Activated CD4-positive, alpha-beta T cell treated with anti-CD3 and anti-CD28 coated beads, Interleukin-2, amount 10 ng/mL, durations not matched to agents 7 days and 5 days (primary cell): ENCODE measurements at regions not wholly inside any gene's neighbourhood (a gene's known extent, or its start where the extent isn't known, plus 50 kb on each side); places are given as distances from the start of the nearest gene placed in this dataset.
"Not testable (repeated sequence)": the region's sequence is repeated elsewhere in the genome, so short reads cannot be mapped to it uniquely, and the experiment has no call there.

Experiments used
- CTCF ChIA-PET: fragments of 350-600 bp; sonication (Branson Sonifier 250); formaldehyde crosslinking; loops from one replicate; lab custom pipeline; 2021; ENCODE audit warnings: antibody characterized with exemption; lab: Charles Lee
- POLR2A ChIA-PET: fragments of 350-600 bp; sonication (Branson Sonifier 250); formaldehyde crosslinking; loops from one replicate; lab custom pipeline; 2021; ENCODE audit warnings: antibody characterized with exemption; lab: Charles Lee
- DNase-seq: peaks from one replicate; pipeline ENCODE4 v3.0.0-alpha.2; 2020
- H3K27ac Mint-ChIP-seq: one replicate; pipeline ENCODE4 v1.8.0; 2021; ENCODE audit warnings: mild to moderate bottlenecking, moderate library complexity, mixed read lengths
- H3K27me3 Mint-ChIP-seq: one replicate; pipeline ENCODE4 v1.8.0; 2021; ENCODE audit warnings: mixed read lengths
- H3K36me3 Mint-ChIP-seq: one replicate; pipeline ENCODE4 v1.8.0; 2021; ENCODE audit warnings: low read depth, mixed read lengths
- H3K4me1 Mint-ChIP-seq: one replicate; pipeline ENCODE4 v1.8.0; 2021; ENCODE audit warnings: mixed read lengths
- H3K4me3 Mint-ChIP-seq: one replicate; pipeline ENCODE4 v1.8.0; 2021; ENCODE audit warnings: mild to moderate bottlenecking, moderate library complexity, mixed read lengths
- H3K9me3 Mint-ChIP-seq: one replicate; pipeline ENCODE4 v1.8.0; 2021; ENCODE audit warnings: mixed read lengths

- H3K9me3 Mint-ChIP-seq, result peaks cover 8% of the 10 kb centered on the region
- no peak for DNase-seq
- no peaks in the 10 kb centered on the region for H3K4me1 Mint-ChIP-seq
- H3K4me3 Mint-ChIP-seq, result no peak overlapping the region
- no peak overlapping the region for H3K27ac Mint-ChIP-seq
- no peaks in the 10 kb centered on the region for H3K27me3 Mint-ChIP-seq
- H3K36me3 Mint-ChIP-seq, result no peaks in the 10 kb centered on the region
- ChIA-PET POLR2A (interaction anchor here (0.6 kb wide), 1 partner anchor 974 kb away, joined by 3 read pairs; no protein-coding TSS in a partner anchor), CTCF (no interaction called here)
Measured at GRCh38 chr16:7278636-7279035, 54.0 kb upstream of the RBFOX1 start.

GRCh38 chr16:7272567-7273158 lies 60.0 kb upstream of the RBFOX1 start:
- DNase-seq, result no peak
- no peak overlapping the region for H3K4me3 Mint-ChIP-seq
- no peaks in the 10 kb centered on the region for H3K36me3 Mint-ChIP-seq
- POLR2A ChIA-PET, result no interaction called here
- H3K4me1 Mint-ChIP-seq, result no peaks in the 10 kb centered on the region
- H3K9me3 Mint-ChIP-seq, result peaks cover 4% of the 10 kb centered on the region
- H3K27ac Mint-ChIP-seq, result no peak overlapping the region
- no peaks in the 10 kb centered on the region for H3K27me3 Mint-ChIP-seq
- CTCF ChIA-PET, result no interaction called here

- no peaks in the 10 kb centered on the region for H3K36me3 Mint-ChIP-seq
- H3K9me3 Mint-ChIP-seq, result peaks cover 6% of the 10 kb centered on the region
- H3K4me1 Mint-ChIP-seq, result no peaks in the 10 kb centered on the region
- CTCF ChIA-PET, result interaction anchor here (0.6 kb wide), 1 partner anchor 14 kb away, joined by 3 read pairs; no protein-coding TSS in a partner anchor
- no peak overlapping the region for H3K27ac Mint-ChIP-seq
- POLR2A ChIA-PET, result no interaction called here
- H3K4me3 Mint-ChIP-seq, result no peak overlapping the region
- no peak for DNase-seq
- no peaks in the 10 kb centered on the region for H3K27me3 Mint-ChIP-seq
Measured at GRCh38 chr16:7271486-7271885, 61.2 kb upstream of the RBFOX1 start.

- Mint-ChIP-seq H3K27me3 (no peaks in the 10 kb centered on the region), H3K4me3 (no peak overlapping the region), H3K36me3 (no peaks in the 10 kb centered on the region), H3K4me1 (no peaks in the 10 kb centered on the region), H3K9me3 (peaks cover 6% of the 10 kb centered on the region), H3K27ac (no peak overlapping the region)
- no peak for DNase-seq
- POLR2A ChIA-PET, result no interaction called here
- CTCF ChIA-PET, result no interaction called here
Measured at GRCh38 chr16:7270823-7271222, 61.8 kb upstream of the RBFOX1 start.

- Mint-ChIP-seq H3K36me3 (no peaks in the 10 kb centered on the region), H3K27me3 (no peaks in the 10 kb centered on the region), H3K4me3 (no peak overlapping the region), H3K9me3 (peaks cover 8% of the 10 kb centered on the region), H3K27ac (no peak overlapping the region), H3K4me1 (no peaks in the 10 kb centered on the region)
- POLR2A ChIA-PET, result no interaction called here
- CTCF ChIA-PET, result no interaction called here
- DNase-seq, result no peak
Measured at GRCh38 chr16:7270006-7270405, 62.6 kb upstream of the RBFOX1 start.

GRCh38 chr16:7268182-7268581 lies 64.5 kb upstream of the RBFOX1 start:
- no peaks in the 10 kb centered on the region for H3K36me3 Mint-ChIP-seq
- H3K27me3 Mint-ChIP-seq, result no peaks in the 10 kb centered on the region
- no peak overlapping the region for H3K4me3 Mint-ChIP-seq
- no peak overlapping the region for H3K27ac Mint-ChIP-seq
- peaks cover 8% of the 10 kb centered on the region for H3K9me3 Mint-ChIP-seq
- ChIA-PET CTCF (no interaction called here), POLR2A (no interaction called here)
- no peaks in the 10 kb centered on the region for H3K4me1 Mint-ChIP-seq
- DNase-seq, result no peak

- ChIA-PET CTCF (no interaction called here), POLR2A (no interaction called here)
- H3K36me3 Mint-ChIP-seq, result no peaks in the 10 kb centered on the region
- H3K4me1 Mint-ChIP-seq, result no peaks in the 10 kb centered on the region
- H3K27ac Mint-ChIP-seq, result no peak overlapping the region
- no peak overlapping the region for H3K4me3 Mint-ChIP-seq
- no peak for DNase-seq
- no peaks in the 10 kb centered on the region for H3K27me3 Mint-ChIP-seq
- peaks cover 2% of the 10 kb centered on the region for H3K9me3 Mint-ChIP-seq
Measured at GRCh38 chr16:7257016-7257415, 75.6 kb upstream of the RBFOX1 start.

GRCh38 chr16:7246578-7246977 lies 86.1 kb upstream of the RBFOX1 start:
- Mint-ChIP-seq H3K27me3 (no peaks in the 10 kb centered on the region), H3K4me1 (no peaks in the 10 kb centered on the region), H3K9me3 (no peaks in the 10 kb centered on the region), H3K4me3 (no peak overlapping the region), H3K36me3 (no peaks in the 10 kb centered on the region), H3K27ac (no peak overlapping the region)
- no peak for DNase-seq
- ChIA-PET CTCF (no interaction called here), POLR2A (no interaction called here)

- Mint-ChIP-seq H3K27me3 (no peaks in the 10 kb centered on the region), H3K9me3 (peaks cover 3% of the 10 kb centered on the region), H3K4me3 (no peak overlapping the region), H3K4me1 (no peaks in the 10 kb centered on the region), H3K36me3 (no peaks in the 10 kb centered on the region), H3K27ac (no peak overlapping the region)
- DNase-seq, result no peak
- CTCF ChIA-PET, result interaction anchor here (1.2 kb wide), 1 partner anchor 10 kb away, joined by 3 read pairs; no protein-coding TSS in a partner anchor
- POLR2A ChIA-PET, result no interaction called here
Measured at GRCh38 chr16:7239547-7239946, 93.1 kb upstream of the RBFOX1 start.

- H3K4me3 Mint-ChIP-seq, result no peak overlapping the region
- CTCF ChIA-PET, result no interaction called here
- H3K9me3 Mint-ChIP-seq, result peaks cover 5% of the 10 kb centered on the region
- no peak overlapping the region for H3K27ac Mint-ChIP-seq
- no peak for DNase-seq
- no peaks in the 10 kb centered on the region for H3K4me1 Mint-ChIP-seq
- POLR2A ChIA-PET, result no interaction called here
- H3K36me3 Mint-ChIP-seq, result no peaks in the 10 kb centered on the region
- no peaks in the 10 kb centered on the region for H3K27me3 Mint-ChIP-seq
Measured at GRCh38 chr16:7236824-7237410, 95.7 kb upstream of the RBFOX1 start.

GRCh38 chr16:7233975-7234374 lies 98.7 kb upstream of the RBFOX1 start:
- Mint-ChIP-seq H3K4me1 (no peaks in the 10 kb centered on the region), H3K27me3 (no peaks in the 10 kb centered on the region), H3K9me3 (peaks cover 5% of the 10 kb centered on the region), H3K27ac (no peak overlapping the region), H3K36me3 (no peaks in the 10 kb centered on the region), H3K4me3 (no peak overlapping the region)
- ChIA-PET CTCF (no interaction called here), POLR2A (no interaction called here)
- no peak for DNase-seq

- H3K27me3 Mint-ChIP-seq, result no peaks in the 10 kb centered on the region
- H3K9me3 Mint-ChIP-seq, result peaks cover 16% of the 10 kb centered on the region
- DNase-seq, result no peak
- ChIA-PET POLR2A (interaction anchor here (0.8 kb wide), 1 partner anchor 57 kb away, joined by 3 read pairs; no protein-coding TSS in a partner anchor), CTCF (no interaction called here)
- H3K4me1 Mint-ChIP-seq, result no peaks in the 10 kb centered on the region
- H3K36me3 Mint-ChIP-seq, result no peaks in the 10 kb centered on the region
- H3K4me3 Mint-ChIP-seq, result no peak overlapping the region
- no peak overlapping the region for H3K27ac Mint-ChIP-seq
Measured at GRCh38 chr16:7231762-7232161, 100.9 kb upstream of the RBFOX1 start.

- H3K4me3 Mint-ChIP-seq, H3K4me1 Mint-ChIP-seq, CTCF ChIA-PET, DNase-seq, H3K27ac Mint-ChIP-seq, H3K36me3 Mint-ChIP-seq, POLR2A ChIA-PET, H3K27me3 Mint-ChIP-seq: not testable (repeated sequence)
- H3K9me3 Mint-ChIP-seq, result peaks cover 18% of the 10 kb centered on the region
Measured at GRCh38 chr16:7229433-7230218, 103.0 kb upstream of the RBFOX1 start.
